ENCODE measurements at regions not wholly inside any gene's neighbourhood (a gene's known extent, or its start where the extent isn't known, plus 50 kb on each side); places are given as distances from the start of the nearest gene placed in this dataset.
"Not testable (repeated sequence)": the region's sequence is repeated elsewhere in the genome, so short reads cannot be mapped to it uniquely, and the experiment has no call there.

DNA sequence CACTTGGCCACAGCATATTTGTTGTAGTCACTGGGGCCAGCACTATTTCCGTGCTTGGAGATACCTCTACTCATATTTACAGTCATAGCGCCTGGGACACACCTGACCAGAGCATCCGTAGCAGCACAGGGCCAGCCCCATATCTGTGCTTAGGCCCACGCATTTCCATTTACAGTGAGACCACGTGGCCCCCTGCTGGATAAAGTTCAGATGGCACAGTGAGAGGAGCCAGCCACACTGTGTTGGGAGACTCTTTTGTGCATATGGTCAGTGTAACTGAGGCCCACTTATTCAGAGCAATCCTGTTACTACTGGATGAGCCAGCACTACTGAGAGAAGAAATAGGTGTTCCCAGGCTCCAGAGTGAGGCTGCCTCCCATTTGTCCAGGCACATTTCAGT lies 455.3 kb downstream of the REEP3 start:
- H3K36me3 Mint-ChIP-seq (ENCODE audit: insufficient read depth, unreplicated experiment) = no peaks in the 10 kb centered on the region
- Histone ChIP-seq H3K9me3 (no peaks in the 10 kb centered on the region), H3K4me1 (no peaks in the 10 kb centered on the region), H3K4me3 (ENCODE audit: low read depth, low read length) (no peak overlapping the region), H3K36me3 (ENCODE audit: control insufficient read depth, insufficient read depth, low read length) (no peaks in the 10 kb centered on the region), H3K27me3 (replicated peaks; ENCODE audit: control insufficient read depth, insufficient read depth, low read length) (no peaks in the 10 kb centered on the region)
- no peak overlapping the region for H3K27ac Mint-ChIP-seq (ENCODE audit: unreplicated experiment)
- peak; percentile 67 to 74 for DNase-seq
- BruUV-seq (replicated peaks) = no TSS peak
- ChIA-PET CTCF (interaction anchor here (0.7 to 1.9 kb wide), 5 partner anchors 9 to 140 kb away, joined by 3 to 38 read pairs (median 4); no protein-coding TSS in a partner anchor), POLR2A (no interaction called here)
- TF ChIP-seq, protein P1, sequence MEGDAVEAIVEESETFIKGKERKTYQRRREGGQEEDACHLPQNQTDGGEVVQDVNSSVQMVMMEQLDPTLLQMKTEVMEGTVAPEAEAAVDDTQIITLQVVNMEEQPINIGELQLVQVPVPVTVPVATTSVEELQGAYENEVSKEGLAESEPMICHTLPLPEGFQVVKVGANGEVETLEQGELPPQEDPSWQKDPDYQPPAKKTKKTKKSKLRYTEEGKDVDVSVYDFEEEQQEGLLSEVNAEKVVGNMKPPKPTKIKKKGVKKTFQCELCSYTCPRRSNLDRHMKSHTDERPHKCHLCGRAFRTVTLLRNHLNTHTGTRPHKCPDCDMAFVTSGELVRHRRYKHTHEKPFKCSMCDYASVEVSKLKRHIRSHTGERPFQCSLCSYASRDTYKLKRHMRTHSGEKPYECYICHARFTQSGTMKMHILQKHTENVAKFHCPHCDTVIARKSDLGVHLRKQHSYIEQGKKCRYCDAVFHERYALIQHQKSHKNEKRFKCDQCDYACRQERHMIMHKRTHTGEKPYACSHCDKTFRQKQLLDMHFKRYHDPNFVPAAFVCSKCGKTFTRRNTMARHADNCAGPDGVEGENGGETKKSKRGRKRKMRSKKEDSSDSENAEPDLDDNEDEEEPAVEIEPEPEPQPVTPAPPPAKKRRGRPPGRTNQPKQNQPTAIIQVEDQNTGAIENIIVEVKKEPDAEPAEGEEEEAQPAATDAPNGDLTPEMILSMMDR (IDR thresholded peaks at IDR 0.05; ENCODE audit: insufficient read depth in 1 of 2, low read depth in 1 of 2, low read length in 1 of 2, severe bottlenecking in 1 of 2, unreplicated experiment in 1 of 2) = peak; percentile 88 to 90
- no peaks in the 10 kb centered on the region for H3K9me3 Mint-ChIP-seq (ENCODE audit: unreplicated experiment)
- H3K4me1 Mint-ChIP-seq (ENCODE audit: low read depth, unreplicated experiment) = peaks cover 7% of the 10 kb centered on the region
- no peak overlapping the region for H3K4me3 Mint-ChIP-seq (ENCODE audit: unreplicated experiment)
- H3K27me3 Mint-ChIP-seq (ENCODE audit: insufficient read depth, unreplicated experiment) = peaks cover 7% of the 10 kb centered on the region
- intact Hi-C loops (cut with micrococcal nuclease; ENCODE audit: unreplicated experiment) = loop anchor here (1.0 kb wide), 3 partner anchors 41 to 110 kb away; no protein-coding TSS in a partner anchor

DNA sequence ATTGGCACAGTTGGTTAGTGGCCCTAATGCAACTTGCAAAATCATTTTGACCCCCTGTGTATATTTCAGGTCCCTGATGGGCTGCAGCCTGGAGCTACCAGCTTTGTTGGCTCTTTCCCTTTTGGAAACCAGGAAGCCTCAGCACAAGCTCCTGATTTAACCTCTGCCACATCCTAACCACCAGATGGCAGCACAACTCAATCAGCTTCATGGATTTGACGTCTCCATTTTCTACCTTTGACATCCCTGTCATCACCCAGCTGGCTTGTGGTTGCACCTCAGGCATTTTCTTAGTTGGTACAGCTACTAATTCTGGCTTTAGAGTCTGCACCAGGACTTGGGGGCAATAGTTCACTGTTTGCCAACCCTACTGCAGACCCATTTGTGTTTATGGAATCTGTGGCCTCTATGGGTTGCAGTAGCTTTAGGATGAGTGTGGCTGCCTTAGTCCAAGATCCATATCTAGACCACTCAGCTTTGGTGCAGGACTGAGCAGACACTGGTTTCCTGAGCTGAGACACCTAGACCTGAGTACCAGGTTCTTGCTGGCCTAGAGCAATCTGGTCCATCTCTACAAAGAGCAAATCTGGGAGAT lies 456.2 kb downstream of the REEP3 start:
- Histone ChIP-seq H3K4me1 (no peaks in the 10 kb centered on the region), H3K27me3 (replicated peaks; ENCODE audit: control insufficient read depth, insufficient read depth, low read length) (no peaks in the 10 kb centered on the region), H3K4me3 (ENCODE audit: low read depth, low read length) (no peak overlapping the region), H3K36me3 (ENCODE audit: control insufficient read depth, insufficient read depth, low read length) (no peaks in the 10 kb centered on the region), H3K9me3 (no peaks in the 10 kb centered on the region)
- Mint-ChIP-seq H3K4me1 (ENCODE audit: low read depth, unreplicated experiment) (peaks cover 7% of the 10 kb centered on the region), H3K4me3 (ENCODE audit: unreplicated experiment) (no peak overlapping the region), H3K27me3 (ENCODE audit: insufficient read depth, unreplicated experiment) (peaks cover 7% of the 10 kb centered on the region), H3K9me3 (ENCODE audit: unreplicated experiment) (no peaks in the 10 kb centered on the region), H3K27ac (ENCODE audit: unreplicated experiment) (no peak overlapping the region), H3K36me3 (ENCODE audit: insufficient read depth, unreplicated experiment) (no peaks in the 10 kb centered on the region)
- CTCF ChIA-PET = interaction anchor here (0.7 to 1.9 kb wide), 20 partner anchors 9 to 402 kb away, joined by 3 to 38 read pairs (median 3); no protein-coding TSS in a partner anchor
- DNase-seq = peak; percentile 66 to 68
- POLR2A ChIA-PET = no interaction called here
- TF ChIP-seq, protein P1 (IDR thresholded peaks at IDR 0.05; ENCODE audit: insufficient read depth in 1 of 2, low read depth in 1 of 2, low read length in 1 of 2, severe bottlenecking in 1 of 2, unreplicated experiment in 1 of 2) = peak; percentile 77 to 85
- BruUV-seq (replicated peaks) = no TSS peak
- intact Hi-C loops (cut with micrococcal nuclease; ENCODE audit: unreplicated experiment) = loop anchor here (1.0 kb wide), 1 partner anchor 76 kb away; no protein-coding TSS in a partner anchor

DNA sequence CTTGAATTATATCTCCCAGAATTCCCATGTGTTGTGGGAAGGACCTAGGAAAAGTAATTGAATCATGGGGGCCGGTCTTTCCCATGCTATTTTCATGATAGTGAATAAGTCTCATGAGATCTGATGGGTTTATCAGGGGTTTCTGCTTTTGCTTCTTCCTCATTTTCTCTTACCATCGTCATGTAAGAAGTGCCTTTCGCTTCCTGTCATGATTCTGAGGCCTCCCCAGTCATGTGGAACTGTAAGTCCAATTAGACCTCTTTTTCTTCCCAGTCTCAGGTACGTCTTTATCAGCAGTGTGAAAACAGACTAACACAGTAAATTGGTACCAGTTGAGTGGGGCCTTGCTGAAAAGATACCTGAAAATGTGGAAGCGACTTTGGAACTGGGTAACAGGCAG lies 459.7 kb downstream of the REEP3 start:
- DNase-seq; intact Hi-C loops (cut with micrococcal nuclease; ENCODE audit: unreplicated experiment); H3K27ac Mint-ChIP-seq (ENCODE audit: unreplicated experiment); POLR2A ChIA-PET; H3K36me3 ChIP-seq (ENCODE audit: control insufficient read depth, insufficient read depth, low read length); H3K36me3 Mint-ChIP-seq (ENCODE audit: insufficient read depth, unreplicated experiment); H3K4me3 ChIP-seq (ENCODE audit: low read depth, low read length); H3K27me3 ChIP-seq (replicated peaks; ENCODE audit: control insufficient read depth, insufficient read depth, low read length); H3K4me1 Mint-ChIP-seq (ENCODE audit: low read depth, unreplicated experiment); CTCF ChIA-PET; H3K4me1 ChIP-seq; H3K27me3 Mint-ChIP-seq (ENCODE audit: insufficient read depth, unreplicated experiment); H3K4me3 Mint-ChIP-seq (ENCODE audit: unreplicated experiment); BruUV-seq (replicated peaks); H3K9me3 Mint-ChIP-seq (ENCODE audit: unreplicated experiment): not testable (repeated sequence)
- H3K9me3 ChIP-seq = peaks cover 17% of the 10 kb centered on the region

DNA sequence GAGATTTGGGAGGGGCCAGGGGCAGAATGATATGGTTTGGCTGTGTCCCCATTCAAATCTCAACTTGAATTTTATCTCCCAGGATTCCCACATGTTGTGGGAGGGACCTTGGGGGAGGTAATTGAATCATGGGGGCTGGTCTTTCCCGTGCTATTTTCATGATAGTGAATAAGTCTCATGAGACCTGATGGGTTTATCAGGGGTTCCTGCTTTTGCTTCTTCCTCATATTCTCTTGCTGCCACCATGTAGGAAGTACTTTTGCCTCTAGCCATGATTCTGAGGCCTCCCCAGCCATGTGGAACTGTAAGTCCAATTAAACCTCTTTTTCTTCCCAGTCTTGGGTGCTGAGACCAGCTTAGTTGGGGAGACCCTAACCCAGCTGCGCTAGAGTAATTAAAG lies 462.9 kb downstream of the REEP3 start:
- POLR2A ChIA-PET; CTCF ChIA-PET; H3K4me1 ChIP-seq; H3K4me1 Mint-ChIP-seq (ENCODE audit: low read depth, unreplicated experiment); H3K36me3 ChIP-seq (ENCODE audit: control insufficient read depth, insufficient read depth, low read length); H3K36me3 Mint-ChIP-seq (ENCODE audit: insufficient read depth, unreplicated experiment); H3K4me3 Mint-ChIP-seq (ENCODE audit: unreplicated experiment); H3K9me3 Mint-ChIP-seq (ENCODE audit: unreplicated experiment); DNase-seq; intact Hi-C loops (cut with micrococcal nuclease; ENCODE audit: unreplicated experiment); BruUV-seq (replicated peaks); H3K27ac Mint-ChIP-seq (ENCODE audit: unreplicated experiment); H3K4me3 ChIP-seq (ENCODE audit: low read depth, low read length); H3K27me3 ChIP-seq (replicated peaks; ENCODE audit: control insufficient read depth, insufficient read depth, low read length); H3K27me3 Mint-ChIP-seq (ENCODE audit: insufficient read depth, unreplicated experiment): not testable (repeated sequence)
- peaks cover 24% of the 10 kb centered on the region for H3K9me3 ChIP-seq

Measured in Caco-2 (cell line).